ENCODE measurements at regions not wholly inside any gene's neighbourhood (a gene's known extent, or its start where the extent isn't known, plus 50 kb on each side); places are given as distances from the start of the nearest gene placed in this dataset.
A peak's percentile ranks its signal among the peaks of the same experiment; 100 is the strongest.

GRCh38 chr12:127670294-127670693 is 596.7 kb upstream of the TMEM132C start:
- no peaks in the 10 kb centered on the region for H3K4me1 ChIP-seq
- H3K4me3 ChIP-seq: no peak overlapping the region
- DNase-seq: no peak
- no peaks in the 10 kb centered on the region for H3K36me3 ChIP-seq
- intact Hi-C loops (cut with DNase I; ENCODE audit: low total_unique reads): no loop called here
- H3K27me3 ChIP-seq (replicated peaks in 1 of 7): no peaks in the 10 kb centered on the region
- no peak overlapping the region for H3K27ac ChIP-seq
- no peaks in the 10 kb centered on the region for H3K9me3 ChIP-seq
- TF ChIP-seq CTCF (IDR thresholded peaks at IDR 0.05 in 8 of 11, conservative IDR thresholded peaks at IDR 0.05 in 3 of 11): no peak
- no peak for TF ChIP-seq POLR2A (IDR thresholded peaks at IDR 0.05)
- no peak for TF ChIP-seq POLR2AphosphoS5 (IDR thresholded peaks at IDR 0.05)
- 89 to 98% (median 93%) methylated on average over 5 of the region's 5 CpGs for WGBS, 5 donors

- no peaks in the 10 kb centered on the region for H3K27me3 ChIP-seq (replicated peaks in 1 of 7)
- no peak overlapping the region for H3K27ac ChIP-seq
- no peaks in the 10 kb centered on the region for H3K36me3 ChIP-seq
- TF ChIP-seq CTCF (IDR thresholded peaks at IDR 0.05 in 8 of 11, conservative IDR thresholded peaks at IDR 0.05 in 3 of 11) (no peak), POLR2A (IDR thresholded peaks at IDR 0.05) (no peak), POLR2AphosphoS5 (IDR thresholded peaks at IDR 0.05) (no peak)
- H3K4me3 ChIP-seq: no peak overlapping the region
- WGBS, 5 donors: 68 to 87% (median 78%) methylated on average over 4 to 5 of the region's 5 CpGs
- intact Hi-C loops (cut with DNase I; ENCODE audit: low total_unique reads): no loop called here
- H3K4me1 ChIP-seq: no peaks in the 10 kb centered on the region
- no peak for DNase-seq
- no peaks in the 10 kb centered on the region for H3K9me3 ChIP-seq
Observed at GRCh38 chr12:127670796-127671195, 596.2 kb upstream of the TMEM132C start.

- no peaks in the 10 kb centered on the region for H3K4me1 ChIP-seq
- TF ChIP-seq POLR2A (IDR thresholded peaks at IDR 0.05) (no peak), POLR2AphosphoS5 (IDR thresholded peaks at IDR 0.05) (no peak), CTCF (IDR thresholded peaks at IDR 0.05 in 8 of 11, conservative IDR thresholded peaks at IDR 0.05 in 3 of 11) (no peak)
- H3K36me3 ChIP-seq: no peaks in the 10 kb centered on the region
- intact Hi-C loops (cut with DNase I; ENCODE audit: low total_unique reads): no loop called here
- no peak for DNase-seq
- H3K4me3 ChIP-seq: no peak overlapping the region
- H3K27ac ChIP-seq: no peak overlapping the region
- 71 to 88% (median 80%) methylated on average over 6 of the region's 6 CpGs for WGBS, 5 donors
- no peaks in the 10 kb centered on the region for H3K27me3 ChIP-seq (replicated peaks in 1 of 7)
- no peaks in the 10 kb centered on the region for H3K9me3 ChIP-seq
Observed at GRCh38 chr12:127675936-127676335, 591.0 kb upstream of the TMEM132C start.

GRCh38 chr12:127677537-127678131 is 589.3 kb upstream of the TMEM132C start:
- Histone ChIP-seq H3K27ac (no peak overlapping the region), H3K4me3 (no peak overlapping the region), H3K36me3 (no peaks in the 10 kb centered on the region), H3K4me1 (no peaks in the 10 kb centered on the region), H3K27me3 (replicated peaks in 1 of 7) (no peaks in the 10 kb centered on the region), H3K9me3 (no peaks in the 10 kb centered on the region)
- peak; percentile 11 to 79 (median 61) for TF ChIP-seq CTCF (IDR thresholded peaks at IDR 0.05 in 8 of 11, conservative IDR thresholded peaks at IDR 0.05 in 3 of 11)
- TF ChIP-seq POLR2AphosphoS5 (IDR thresholded peaks at IDR 0.05): no peak
- intact Hi-C loops (cut with DNase I; ENCODE audit: low total_unique reads): no loop called here
- WGBS, 5 donors: 24 to 33% (median 26%) methylated on average over 10 of the region's 10 CpGs
- DNase-seq: no peak
